ENCODE measurements at regions not wholly inside any gene's neighbourhood (a gene's known extent, or its start where the extent isn't known, plus 50 kb on each side); places are given as distances from the start of the nearest gene placed in this dataset.

DNA sequence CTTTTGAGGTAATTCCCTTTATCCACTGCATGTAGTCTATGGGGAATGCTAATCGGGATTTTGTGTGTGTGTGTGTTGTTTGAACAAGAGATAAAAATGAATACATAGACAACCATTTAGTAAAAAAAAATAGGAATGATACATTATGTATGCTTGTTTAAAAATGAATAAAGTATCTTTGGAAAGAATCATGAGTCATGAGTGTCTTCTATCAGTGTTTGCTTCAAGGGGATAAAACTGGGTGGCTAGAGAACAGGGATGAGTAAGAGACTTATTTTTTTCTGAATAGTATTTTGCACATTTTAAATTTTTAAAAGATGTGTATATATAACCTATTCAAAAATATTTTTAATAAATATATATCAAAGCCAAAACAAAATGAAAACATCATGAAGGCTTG, 839.4 kb upstream of the ADGRL4 start:
- TF ChIP-seq, protein P1, sequence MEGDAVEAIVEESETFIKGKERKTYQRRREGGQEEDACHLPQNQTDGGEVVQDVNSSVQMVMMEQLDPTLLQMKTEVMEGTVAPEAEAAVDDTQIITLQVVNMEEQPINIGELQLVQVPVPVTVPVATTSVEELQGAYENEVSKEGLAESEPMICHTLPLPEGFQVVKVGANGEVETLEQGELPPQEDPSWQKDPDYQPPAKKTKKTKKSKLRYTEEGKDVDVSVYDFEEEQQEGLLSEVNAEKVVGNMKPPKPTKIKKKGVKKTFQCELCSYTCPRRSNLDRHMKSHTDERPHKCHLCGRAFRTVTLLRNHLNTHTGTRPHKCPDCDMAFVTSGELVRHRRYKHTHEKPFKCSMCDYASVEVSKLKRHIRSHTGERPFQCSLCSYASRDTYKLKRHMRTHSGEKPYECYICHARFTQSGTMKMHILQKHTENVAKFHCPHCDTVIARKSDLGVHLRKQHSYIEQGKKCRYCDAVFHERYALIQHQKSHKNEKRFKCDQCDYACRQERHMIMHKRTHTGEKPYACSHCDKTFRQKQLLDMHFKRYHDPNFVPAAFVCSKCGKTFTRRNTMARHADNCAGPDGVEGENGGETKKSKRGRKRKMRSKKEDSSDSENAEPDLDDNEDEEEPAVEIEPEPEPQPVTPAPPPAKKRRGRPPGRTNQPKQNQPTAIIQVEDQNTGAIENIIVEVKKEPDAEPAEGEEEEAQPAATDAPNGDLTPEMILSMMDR (IDR thresholded peaks at IDR 0.05) = no peak
- TF ChIP-seq POLR2A (IDR thresholded peaks at IDR 0.05) = no peak
